BJ (cell line): ENCODE measurements at regions not wholly inside any gene's neighbourhood (a gene's known extent, or its start where the extent isn't known, plus 50 kb on each side); places are given as distances from the start of the nearest gene placed in this dataset.

Source experiments
- CTCF ChIA-PET: fragments of 350-600 bp; formaldehyde crosslinking; extraction: SDS; loops from one replicate; lab custom pipeline; 2021; ENCODE audit warnings: antibody characterized with exemption, inconsistent platforms; lab: Yijun Ruan, JAX
- POLR2A ChIA-PET: fragments of 300-600 bp; sonication (Branson Sonifier 250); formaldehyde crosslinking; extraction: SDS; loops from one replicate; lab custom pipeline; 2021; ENCODE audit warnings: antibody characterized with exemption; lab: Charles Lee
- DNase-seq: peaks from one replicate; pipeline ENCODE4 v3.0.0-alpha.2; 2011; ENCODE audit warnings: low read depth
- H3K27me3 ChIP-seq: 2 replicates; pipeline ENCODE4 v1.6.0; 2011; ENCODE audit warnings: low read length; ENCODE audit not compliant: control insufficient read depth, insufficient read depth
- H3K36me3 ChIP-seq: 2 replicates; pipeline ENCODE4 v1.5.1; 2011; ENCODE audit warnings: low read length; ENCODE audit not compliant: control insufficient read depth, insufficient read depth
- H3K4me3 ChIP-seq: 2 replicates; pipeline ENCODE4 v1.5.1; 2011; ENCODE audit warnings: low read depth, mild to moderate bottlenecking, control low read depth, low read length
- CTCF ChIP-seq: IDR thresholded peaks from 2 replicates; pipeline ENCODE4 v1.5.1; 2011; ENCODE audit warnings: low read depth, mild to moderate bottlenecking, control low read depth, inconsistent platforms, low read length, moderate library complexity; ENCODE audit not compliant: insufficient read depth

GRCh38 chr6:99017150-99017549 lies 69.4 kb upstream of the FBXL4 start:
- H3K4me3 ChIP-seq, result no peak overlapping the region
- no peak for TF ChIP-seq CTCF
- H3K27me3 ChIP-seq, result no peaks in the 10 kb centered on the region
- CTCF ChIA-PET, result no interaction called here
- POLR2A ChIA-PET, result no interaction called here
- H3K36me3 ChIP-seq, result no peaks in the 10 kb centered on the region
- DNase-seq, result no peak

GRCh38 chr6:99016355-99016754 lies 68.6 kb upstream of the FBXL4 start:
- H3K4me3 ChIP-seq, result no peak overlapping the region
- CTCF ChIA-PET, result no interaction called here
- no peak for DNase-seq
- no peak for TF ChIP-seq CTCF
- POLR2A ChIA-PET, result no interaction called here
- H3K27me3 ChIP-seq, result no peaks in the 10 kb centered on the region
- H3K36me3 ChIP-seq, result no peaks in the 10 kb centered on the region

GRCh38 chr6:99014061-99014460 lies 66.3 kb upstream of the FBXL4 start:
- DNase-seq, result no peak
- Histone ChIP-seq H3K4me3 (no peak overlapping the region), H3K36me3 (no peaks in the 10 kb centered on the region), H3K27me3 (no peaks in the 10 kb centered on the region)
- no peak for TF ChIP-seq CTCF
- ChIA-PET CTCF (interaction anchor here (0.6 kb wide), 1 partner anchor 1498 kb away, joined by 3 read pairs; no protein-coding TSS in a partner anchor), POLR2A (interaction anchor here (0.6 kb wide), 1 partner anchor 9 kb away, joined by 4 read pairs; no protein-coding TSS in a partner anchor)

- ChIA-PET POLR2A (no interaction called here), CTCF (no interaction called here)
- H3K4me3 ChIP-seq, result no peak overlapping the region
- no peak for TF ChIP-seq CTCF
- no peaks in the 10 kb centered on the region for H3K27me3 ChIP-seq
- no peaks in the 10 kb centered on the region for H3K36me3 ChIP-seq
- DNase-seq, result no peak
These were observed 65.9 kb upstream of the FBXL4 start for GRCh38 chr6:99013661-99014060.

GRCh38 chr6:99013145-99013544 lies 65.4 kb upstream of the FBXL4 start:
- ChIA-PET POLR2A (no interaction called here), CTCF (interaction anchor here (1.2 to 1.3 kb wide), 2 partner anchors 10 to 47 kb away, joined by 4 read pairs; no protein-coding TSS in a partner anchor)
- Histone ChIP-seq H3K27me3 (no peaks in the 10 kb centered on the region), H3K36me3 (no peaks in the 10 kb centered on the region), H3K4me3 (no peak overlapping the region)
- TF ChIP-seq CTCF, result no peak
- peak; percentile 62 for DNase-seq
